Mammary epithelial cell (primary cell): ENCODE measurements at regions not wholly inside any gene's neighbourhood (a gene's known extent, or its start where the extent isn't known, plus 50 kb on each side); places are given as distances from the start of the nearest gene placed in this dataset.

Experiments
- CTCF ChIP-seq, 2 donors: IDR thresholded peaks in 1 of 2; conservative IDR thresholded peaks in 1 of 2; 2 replicates each; pipeline ENCODE4 v1.5.1; 2011 to 2012; ENCODE audit warnings: inconsistent platforms in 2 of 2, low read length in 2 of 2, mild to moderate bottlenecking in 2 of 2, control low read depth in 1 of 2, low read depth in 1 of 2; ENCODE audit not compliant: insufficient read depth in 1 of 2; ENCODE audit errors: extremely low read depth in 1 of 2
- EZH2 ChIP-seq: IDR thresholded peaks from 2 replicates; pipeline ENCODE4 v1.6.1; 2012; ENCODE audit warnings: low read length, inconsistent platforms, borderline replicate concordance

DNA sequence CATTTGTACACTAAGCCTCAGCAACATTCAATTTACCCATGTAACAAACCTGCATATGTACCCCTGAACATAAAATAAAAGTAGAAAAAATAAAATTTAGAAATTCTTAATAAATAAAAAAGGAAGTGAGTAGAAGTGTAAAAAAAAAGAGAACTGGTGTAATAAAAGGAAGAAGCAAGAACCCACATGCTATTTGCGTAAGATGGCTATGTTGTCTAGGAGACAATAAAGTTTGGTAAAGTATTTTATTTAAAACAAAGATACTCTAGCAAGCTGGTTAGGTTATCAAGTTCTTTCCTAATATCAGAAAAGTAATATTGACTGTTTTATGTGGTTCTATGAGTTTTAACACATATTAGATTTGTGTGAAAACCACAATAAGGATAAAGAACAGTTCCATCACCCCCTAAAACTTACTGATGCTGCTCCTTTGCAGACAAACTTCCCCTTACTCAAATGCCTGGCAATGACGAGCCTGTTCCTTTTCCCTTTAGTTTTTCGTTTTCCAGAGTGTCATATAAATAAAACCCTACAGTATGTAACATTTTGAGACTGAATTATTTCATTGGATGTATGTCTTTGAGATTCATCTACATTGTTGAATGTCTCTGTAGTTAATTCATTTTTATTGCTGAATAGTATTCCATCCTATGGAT is 98.9 kb downstream of the TNFSF13B start:
- no peak for TF ChIP-seq CTCF (conservative IDR thresholded peaks at IDR 0.05 in 1 of 2, IDR thresholded peaks at IDR 0.05 in 1 of 2; ENCODE audit: extremely low read depth in 1 of 2, insufficient read depth in 1 of 2, low read depth in 1 of 2, low read length in 2 of 2)
- no peak for TF ChIP-seq EZH2
